ENCODE measurements at regions not wholly inside any gene's neighbourhood (a gene's known extent, or its start where the extent isn't known, plus 50 kb on each side); places are given as distances from the start of the nearest gene placed in this dataset.
"Not testable (repeated sequence)": the region's sequence is repeated elsewhere in the genome, so short reads cannot be mapped to it uniquely, and the experiment has no call there.

DNA sequence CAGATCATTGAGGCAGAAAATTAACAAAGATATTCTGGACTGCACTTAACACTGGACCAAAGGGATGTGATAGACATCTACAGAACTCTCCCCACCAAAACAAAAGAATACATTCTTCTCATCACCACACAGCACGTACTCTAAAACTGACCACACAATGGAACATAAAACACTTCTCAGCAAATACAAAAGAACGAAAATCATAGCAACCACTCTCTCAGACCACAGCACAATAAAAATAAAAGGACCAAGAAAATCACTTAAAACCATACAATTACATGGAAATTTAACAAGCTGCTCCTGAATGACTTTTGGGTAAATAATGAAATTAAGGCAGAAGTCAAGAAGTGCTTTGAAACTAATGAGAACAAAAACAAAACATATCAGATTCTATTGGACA lies 254.0 kb upstream of the STXBP6 start:
- no peak for DNase-seq

DNA sequence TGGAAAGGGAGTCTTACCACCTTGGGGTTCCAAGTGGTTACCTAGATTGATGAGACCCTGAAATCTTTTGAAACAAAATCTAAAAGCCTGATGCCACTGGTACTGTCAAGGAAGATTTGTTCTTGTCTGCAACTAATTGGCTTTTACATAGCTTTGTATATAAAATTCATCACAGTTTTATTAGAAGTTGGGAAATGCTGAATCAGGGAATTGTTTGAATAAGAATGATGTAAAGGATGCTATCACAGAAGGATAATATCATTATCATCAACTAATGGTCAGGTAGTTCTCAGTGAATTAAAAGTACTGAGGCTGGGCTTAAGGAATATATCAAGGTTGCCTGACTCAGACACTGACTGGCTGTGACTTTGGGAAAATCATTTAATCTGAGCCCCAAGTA lies 248.3 kb upstream of the STXBP6 start:
- no peak for DNase-seq

GRCh38 chr14:25290154-25290553 lies 240.2 kb upstream of the STXBP6 start:
- DNase-seq: not testable (repeated sequence)

DNA sequence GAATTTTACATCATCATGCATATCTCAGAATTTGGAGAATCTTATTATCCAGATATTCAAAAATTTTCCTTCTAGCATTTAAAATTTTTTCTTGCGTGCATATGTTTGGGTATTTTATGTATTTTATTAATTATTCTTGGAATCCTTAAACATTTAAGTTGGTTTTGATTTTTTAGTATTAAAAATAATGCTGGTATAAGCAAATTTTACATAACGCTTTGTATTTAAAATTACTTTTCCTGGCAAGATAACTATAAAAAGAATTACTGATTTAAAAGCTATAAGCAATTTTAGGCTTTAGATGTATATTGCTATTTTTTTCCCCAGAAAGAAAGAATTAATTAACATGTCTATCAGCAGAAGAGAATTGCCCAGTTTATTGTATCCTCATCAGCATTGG lies 224.6 kb upstream of the STXBP6 start:
- DNase-seq: no peak

GRCh38 chr14:25267186-25267585 lies 217.2 kb upstream of the STXBP6 start:
- no peak for DNase-seq

- DNase-seq: no peak
These were observed 209.5 kb upstream of the STXBP6 start for GRCh38 chr14:25259470-25259869.

DNA sequence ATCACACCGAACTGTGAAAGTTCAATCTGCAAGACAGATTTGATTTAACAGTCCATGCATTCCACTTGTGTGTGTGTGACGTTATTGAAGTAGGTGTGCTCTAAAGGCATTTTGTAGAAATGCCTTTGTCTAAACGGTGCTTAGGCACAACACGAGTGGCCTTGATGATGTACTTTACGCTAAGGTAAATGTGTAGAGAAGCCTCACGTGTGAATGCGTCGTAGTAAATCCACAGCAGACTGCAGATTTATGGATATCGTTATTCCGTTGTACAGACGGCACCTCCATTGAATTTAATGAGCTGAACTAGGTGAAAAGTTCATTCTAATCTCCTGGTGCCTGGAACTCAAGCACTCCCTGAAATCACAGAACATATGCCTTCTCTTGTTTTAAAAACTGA lies 202.8 kb upstream of the STXBP6 start:
- no peak for DNase-seq

GRCh38 chr14:25250516-25250915 lies 200.6 kb upstream of the STXBP6 start:
- no peak for DNase-seq

GRCh38 chr14:25247609-25248008 lies 197.7 kb upstream of the STXBP6 start:
- DNase-seq: no peak

DNA sequence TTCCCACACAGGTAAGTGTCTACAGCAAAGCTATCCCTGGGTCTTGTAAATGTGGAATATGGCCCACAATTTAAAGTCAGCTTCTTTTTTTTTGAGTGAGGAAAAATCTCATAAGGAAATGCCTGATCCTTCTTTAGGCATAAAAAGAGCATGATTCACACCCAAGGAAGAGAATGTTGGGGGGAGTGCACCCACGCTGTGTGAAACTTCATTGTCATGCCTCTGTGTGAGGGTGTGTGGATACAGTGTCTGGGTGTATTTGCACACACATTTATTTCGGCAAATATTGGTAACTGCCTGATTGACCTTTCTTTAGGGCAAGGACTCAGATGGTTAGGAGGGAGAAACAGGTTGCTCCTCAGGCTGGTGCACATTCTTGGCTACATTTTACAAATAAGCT lies 196.8 kb upstream of the STXBP6 start:
- DNase-seq: no peak

DNA sequence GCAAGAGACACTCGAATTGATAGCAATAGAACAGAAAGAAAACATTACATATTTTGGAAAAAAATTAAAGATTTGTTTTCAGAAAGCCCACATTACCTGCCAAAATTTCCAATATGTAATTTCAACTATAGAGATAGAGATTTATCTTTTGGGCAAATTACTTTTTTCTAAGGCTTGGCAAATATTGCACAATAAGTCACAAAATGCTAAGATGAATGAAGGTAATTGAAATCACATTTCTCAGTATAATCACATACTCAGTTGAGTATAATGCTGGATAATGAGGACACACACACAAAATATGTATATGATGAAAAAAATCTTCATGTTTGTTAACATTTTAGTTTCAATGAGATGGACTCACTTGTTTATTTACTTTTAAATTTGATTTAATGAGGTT lies 189.2 kb upstream of the STXBP6 start:
- no peak for DNase-seq

- no peak for DNase-seq
These were observed 187.9 kb upstream of the STXBP6 start for GRCh38 chr14:25237845-25238244.

DNA sequence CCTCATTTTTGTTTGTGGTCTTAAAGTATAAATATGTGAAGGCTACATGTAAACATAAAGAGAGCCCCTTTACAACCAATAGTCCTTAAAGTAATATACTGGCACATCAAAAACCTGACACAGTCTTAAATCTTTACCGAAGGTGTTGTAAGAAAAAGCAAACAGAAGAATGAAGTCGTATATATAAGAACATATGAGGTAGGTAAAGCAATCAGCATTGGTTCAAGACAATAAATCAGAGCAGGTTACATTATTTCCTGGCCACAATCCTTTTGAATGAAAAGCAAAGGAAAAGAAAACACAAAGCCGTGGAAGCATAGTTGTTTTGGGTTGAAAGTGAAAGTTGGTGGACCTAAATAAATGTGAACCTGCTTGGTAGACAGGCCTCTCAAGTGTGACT lies 183.7 kb upstream of the STXBP6 start:
- no peak for DNase-seq

DNA sequence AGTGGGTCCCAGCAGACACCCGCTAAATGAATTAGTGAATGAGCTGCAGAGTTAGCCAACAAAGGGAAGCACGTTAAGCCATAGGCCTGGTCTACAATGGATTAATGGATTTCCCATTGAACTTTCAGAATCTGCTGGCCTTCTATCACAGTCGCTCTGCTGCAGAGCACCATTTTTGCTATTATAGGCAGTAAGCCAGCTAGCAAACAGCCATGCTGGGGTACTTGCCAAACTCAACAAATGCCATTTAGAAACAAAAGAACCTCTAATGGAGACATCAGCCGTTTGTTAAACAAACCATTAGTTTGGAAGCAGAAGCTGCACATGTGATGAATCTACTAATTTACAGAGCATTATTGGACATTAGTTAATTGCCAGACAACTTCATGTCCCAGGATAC lies 181.1 kb upstream of the STXBP6 start:
- DNase-seq: no peak

- no peak for DNase-seq
These were observed 176.3 kb upstream of the STXBP6 start for GRCh38 chr14:25226214-25226613.

- no peak for DNase-seq
These were observed 172.3 kb upstream of the STXBP6 start for GRCh38 chr14:25222256-25222655.

DNA sequence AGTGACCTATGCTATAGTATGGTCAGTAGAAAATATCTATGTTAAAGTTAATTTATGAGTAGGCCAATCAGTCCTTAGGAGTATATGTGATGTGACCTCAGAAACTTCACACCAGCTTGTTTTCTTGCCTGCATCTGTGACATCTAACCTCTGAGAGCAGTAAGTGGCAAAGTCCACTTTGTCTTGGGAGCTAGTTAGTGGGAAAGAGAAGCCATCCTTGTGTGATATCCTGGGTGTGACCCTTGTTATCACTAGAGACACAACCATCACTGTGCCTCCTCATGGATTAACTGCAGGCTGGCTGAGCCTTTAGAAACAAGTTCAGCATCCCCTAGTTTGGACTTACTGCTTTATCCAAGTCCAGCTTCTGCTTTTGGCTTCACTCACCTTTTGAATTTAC lies 170.6 kb upstream of the STXBP6 start:
- no peak for DNase-seq

DNA sequence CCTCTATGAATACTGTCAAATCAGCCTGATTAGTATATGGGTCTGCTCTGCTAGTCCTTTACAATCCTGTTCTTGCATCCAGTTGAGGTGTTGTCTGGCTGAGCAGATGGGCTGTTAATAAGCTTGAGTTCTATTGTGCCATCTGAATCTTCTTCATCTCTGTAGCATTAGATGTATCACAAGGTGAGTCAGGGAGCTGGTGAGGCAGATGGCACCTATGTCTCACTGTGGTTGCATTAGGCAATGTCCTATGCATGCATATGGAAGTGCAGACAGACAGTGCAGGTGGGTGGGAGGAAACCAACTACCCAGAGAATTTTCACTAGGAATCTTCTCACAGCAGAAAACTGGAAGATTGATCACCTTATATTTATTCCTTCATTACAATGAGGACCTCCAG lies 165.7 kb upstream of the STXBP6 start:
- no peak for DNase-seq

DNA sequence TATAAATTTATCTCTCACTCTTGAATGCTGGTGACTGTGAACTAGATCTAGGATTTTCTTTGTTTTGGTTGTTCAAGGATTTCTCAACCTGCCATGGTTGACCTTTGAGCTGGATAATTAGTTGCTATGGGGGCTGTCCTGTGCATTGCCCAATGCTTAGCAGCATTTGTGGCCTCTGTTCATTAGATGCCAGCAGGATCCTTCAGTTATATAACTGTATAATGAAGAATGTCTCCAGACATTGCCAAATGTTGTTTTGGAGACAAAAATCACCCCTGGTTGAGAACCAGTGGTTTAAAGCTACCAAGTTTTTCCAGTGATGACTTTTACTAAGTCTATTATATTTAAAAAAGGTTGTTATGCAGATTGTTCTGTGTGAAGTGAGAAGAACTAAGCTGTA lies 147.9 kb upstream of the STXBP6 start:
- no peak for DNase-seq

- no peak for DNase-seq
These were observed 130.3 kb upstream of the STXBP6 start for GRCh38 chr14:25180221-25180620.

- DNase-seq: no peak
These were observed 128.3 kb upstream of the STXBP6 start for GRCh38 chr14:25178255-25178654.

- no peak for DNase-seq
These were observed 101.2 kb upstream of the STXBP6 start for GRCh38 chr14:25150934-25151790.

DNA sequence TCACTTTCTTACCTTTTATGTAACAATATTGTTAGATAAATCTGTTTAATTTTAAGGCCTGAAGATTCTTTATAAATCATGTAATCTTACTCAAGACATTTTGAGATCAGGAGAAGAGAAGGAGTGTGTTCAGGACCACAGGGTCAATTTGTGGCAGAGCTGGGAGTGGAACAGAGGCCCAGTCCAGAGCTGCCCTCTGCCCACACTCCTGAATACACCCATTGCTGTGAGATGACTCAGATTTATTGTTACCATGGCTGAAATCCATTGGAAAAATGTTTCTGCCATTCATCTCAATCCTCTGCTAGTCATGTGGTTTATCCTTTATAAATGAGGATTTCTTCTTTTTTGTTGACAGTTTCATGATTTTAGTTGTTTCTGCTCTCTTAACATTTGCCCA lies 100.5 kb upstream of the STXBP6 start:
- DNase-seq: no peak

- no peak for DNase-seq
These were observed 90.5 kb upstream of the STXBP6 start for GRCh38 chr14:25140411-25140810.

- no peak for DNase-seq
These were observed 86.9 kb upstream of the STXBP6 start for GRCh38 chr14:25136811-25137210.

Data from activated CD4-positive, alpha-beta T cell treated with anti-CD3 and anti-CD28 coated beads for 1 hour (primary cell).